ENCODE measurements at regions not wholly inside any gene's neighbourhood (a gene's known extent, or its start where the extent isn't known, plus 50 kb on each side); places are given as distances from the start of the nearest gene placed in this dataset.
"Not testable (repeated sequence)": the region's sequence is repeated elsewhere in the genome, so short reads cannot be mapped to it uniquely, and the experiment has no call there.

GRCh38 chr4:134883831-134884449, 682.4 kb upstream of the PABPC4L start:
- no peak for DNase-seq (ENCODE audit: low read depth)

GRCh38 chr4:134879019-134879418, 677.4 kb upstream of the PABPC4L start:
- DNase-seq (ENCODE audit: low read depth): no peak

DNA sequence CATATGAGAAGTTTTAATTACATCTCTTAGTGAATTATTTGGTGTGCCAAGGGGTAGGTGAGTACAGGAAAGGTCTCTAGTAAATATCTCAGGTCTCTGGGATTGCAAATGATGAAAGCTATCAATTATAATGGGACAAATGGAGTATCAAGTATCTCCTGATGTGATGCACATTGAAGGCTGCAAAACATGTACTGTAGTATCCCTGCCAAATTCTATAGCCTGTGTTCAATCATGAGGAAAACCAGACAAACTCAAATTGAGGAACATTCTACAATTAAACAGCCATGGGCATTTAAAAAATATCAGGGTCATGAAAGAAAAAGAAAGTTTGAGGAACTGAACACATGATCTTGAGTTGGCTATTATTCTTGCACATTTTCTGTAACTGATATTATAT, 665.4 kb upstream of the PABPC4L start:
- DNase-seq (ENCODE audit: low read depth): no peak

- no peak for DNase-seq (ENCODE audit: low read depth)
These were observed 664.1 kb upstream of the PABPC4L start for GRCh38 chr4:134865675-134866074.

DNA sequence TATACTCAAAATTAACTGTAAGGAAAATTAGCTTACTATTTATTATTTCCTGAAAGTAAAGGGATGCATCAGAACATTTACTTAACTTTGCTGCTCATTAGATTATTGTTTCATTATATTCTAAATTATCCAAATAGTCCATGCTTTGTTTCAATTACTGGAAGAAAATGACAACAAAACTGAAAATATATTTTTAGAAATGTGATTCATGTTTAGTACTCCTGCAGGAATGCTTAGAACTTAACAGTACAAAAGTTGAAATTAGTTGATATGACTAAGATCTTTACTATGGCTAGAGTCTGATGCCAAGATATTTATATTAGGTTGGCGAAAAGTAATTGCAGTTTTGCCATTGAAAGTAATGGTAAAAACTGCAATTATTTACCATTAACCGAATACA, 660.5 kb upstream of the PABPC4L start:
- no peak for DNase-seq (ENCODE audit: low read depth)

DNA sequence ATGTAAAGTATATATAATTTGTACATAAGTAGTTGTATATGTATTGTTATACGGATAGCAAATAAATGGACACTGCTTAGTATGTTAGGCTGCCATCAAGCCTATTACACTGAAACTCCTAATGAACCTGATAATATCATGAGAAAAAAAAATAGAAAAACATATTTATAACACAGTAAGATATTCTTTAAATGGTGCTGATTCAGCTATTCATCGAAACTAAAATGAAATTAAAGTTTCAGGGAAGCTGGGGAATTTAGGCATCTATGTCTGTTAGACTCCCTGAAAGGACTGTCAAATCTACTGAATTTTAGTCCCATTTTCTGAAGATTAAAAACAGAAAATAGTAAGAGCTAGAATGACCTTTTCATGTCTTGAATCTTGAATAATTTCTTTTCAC, 647.1 kb upstream of the PABPC4L start:
- DNase-seq (ENCODE audit: low read depth): no peak

- not testable (repeated sequence) for DNase-seq (ENCODE audit: low read depth)
These were observed 629.2 kb upstream of the PABPC4L start for GRCh38 chr4:134830741-134831140.

GRCh38 chr4:134812611-134813010, 611.0 kb upstream of the PABPC4L start:
- no peak for DNase-seq (ENCODE audit: low read depth)

GRCh38 chr4:134807231-134807745, 605.7 kb upstream of the PABPC4L start:
- no peak for DNase-seq (ENCODE audit: low read depth)

- DNase-seq (ENCODE audit: low read depth): no peak
These were observed 597.0 kb upstream of the PABPC4L start for GRCh38 chr4:134798573-134798972.

DNA sequence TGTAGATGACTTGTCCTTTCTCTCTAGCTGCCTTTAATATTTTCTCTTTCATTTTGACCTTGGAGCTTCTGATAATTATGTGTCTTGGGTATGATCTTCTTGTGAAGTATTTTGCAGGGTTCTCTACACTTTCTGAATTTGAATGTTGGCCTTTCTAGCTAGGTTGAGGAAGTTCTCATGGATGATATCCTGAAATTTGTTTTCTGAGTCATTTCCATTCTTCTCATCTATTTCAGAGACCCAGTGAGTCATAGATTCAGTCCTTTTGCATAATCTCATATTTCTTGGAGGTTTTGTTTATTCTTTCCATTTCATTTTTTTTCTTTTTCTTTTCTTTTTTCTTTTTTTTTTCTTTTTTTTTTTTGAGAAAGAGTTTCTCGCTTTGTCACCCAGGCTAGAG, 585.7 kb upstream of the PABPC4L start:
- DNase-seq (ENCODE audit: low read depth): no peak

DNA sequence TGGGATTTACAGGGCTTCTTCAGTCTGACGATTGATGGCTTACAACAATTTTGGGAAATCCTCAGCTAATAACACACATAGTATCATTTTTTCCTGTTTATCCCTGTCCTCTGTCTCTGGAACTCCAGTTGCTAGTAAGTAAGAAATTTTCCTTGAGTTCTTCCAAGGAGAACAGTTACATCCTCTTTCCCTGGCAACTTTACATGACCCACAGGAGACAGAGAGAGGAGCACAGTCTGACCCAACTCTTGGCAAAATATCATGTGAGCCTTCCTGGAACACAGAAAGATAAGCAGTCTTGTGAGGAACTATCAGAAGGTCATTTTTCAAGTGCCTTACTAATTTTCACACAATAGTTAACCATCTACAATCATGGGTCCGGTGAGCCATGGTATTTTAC, 578.7 kb upstream of the PABPC4L start:
- DNase-seq (ENCODE audit: low read depth): no peak

GRCh38 chr4:134777606-134778005, 576.0 kb upstream of the PABPC4L start:
- DNase-seq (ENCODE audit: low read depth): no peak

- DNase-seq (ENCODE audit: low read depth): no peak
These were observed 572.0 kb upstream of the PABPC4L start for GRCh38 chr4:134773497-134774000.

GRCh38 chr4:134762053-134762452, 560.5 kb upstream of the PABPC4L start:
- no peak for DNase-seq (ENCODE audit: low read depth)

DNA sequence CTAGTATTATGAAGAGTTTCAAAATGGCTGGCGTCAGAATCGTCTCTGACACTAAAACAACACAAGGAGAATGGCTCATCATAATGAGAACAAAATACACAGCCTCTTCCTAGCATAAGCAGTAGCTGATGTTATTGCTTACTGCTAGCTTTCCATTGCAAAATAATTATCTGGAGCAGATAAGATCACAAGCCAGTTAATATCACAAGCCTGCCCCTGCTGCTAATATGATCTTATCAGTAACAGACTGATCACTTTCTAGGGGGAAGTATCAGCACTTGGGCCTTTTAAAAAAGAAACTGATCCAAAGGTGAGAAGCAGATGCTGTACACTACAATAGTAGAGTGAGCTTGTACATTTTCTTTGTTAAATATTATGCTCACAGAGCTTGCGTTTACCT, 554.8 kb upstream of the PABPC4L start:
- no peak for DNase-seq (ENCODE audit: low read depth)

DNA sequence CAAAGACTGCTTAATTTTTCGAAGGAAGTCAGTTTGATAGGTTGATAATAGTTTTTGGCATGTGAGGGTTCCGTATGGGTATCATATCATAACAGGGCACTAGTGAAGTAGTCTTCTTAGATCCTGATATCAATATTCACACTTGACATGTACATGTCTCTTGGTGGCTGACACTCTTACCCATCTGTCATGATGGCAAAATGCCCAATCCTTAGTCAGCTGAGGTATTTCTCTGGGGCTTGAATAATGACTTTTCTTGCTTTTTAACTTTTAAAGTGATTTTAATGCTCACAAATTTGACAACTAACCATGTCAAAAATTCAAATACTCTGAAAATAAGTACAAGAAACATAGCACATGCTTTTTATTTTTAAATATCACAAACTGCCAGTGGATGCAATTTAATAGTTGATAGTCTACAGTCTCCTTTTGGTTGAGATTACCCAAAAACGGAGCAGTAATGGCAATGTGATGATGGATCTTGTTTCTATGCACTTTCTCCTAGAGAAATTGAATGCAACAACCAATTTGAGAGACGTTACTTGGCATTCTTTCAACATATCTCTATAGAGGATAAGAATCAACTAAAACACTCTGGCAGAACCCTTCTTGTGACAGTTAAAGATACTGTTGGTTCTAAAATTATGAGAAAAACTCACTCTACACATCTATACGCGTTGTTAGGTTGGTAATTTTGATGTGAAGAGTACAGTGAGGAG, 552.9 kb upstream of the PABPC4L start:
- DNase-seq (ENCODE audit: low read depth): no peak

GRCh38 chr4:134753390-134753789, 551.8 kb upstream of the PABPC4L start:
- no peak for DNase-seq (ENCODE audit: low read depth)

DNA sequence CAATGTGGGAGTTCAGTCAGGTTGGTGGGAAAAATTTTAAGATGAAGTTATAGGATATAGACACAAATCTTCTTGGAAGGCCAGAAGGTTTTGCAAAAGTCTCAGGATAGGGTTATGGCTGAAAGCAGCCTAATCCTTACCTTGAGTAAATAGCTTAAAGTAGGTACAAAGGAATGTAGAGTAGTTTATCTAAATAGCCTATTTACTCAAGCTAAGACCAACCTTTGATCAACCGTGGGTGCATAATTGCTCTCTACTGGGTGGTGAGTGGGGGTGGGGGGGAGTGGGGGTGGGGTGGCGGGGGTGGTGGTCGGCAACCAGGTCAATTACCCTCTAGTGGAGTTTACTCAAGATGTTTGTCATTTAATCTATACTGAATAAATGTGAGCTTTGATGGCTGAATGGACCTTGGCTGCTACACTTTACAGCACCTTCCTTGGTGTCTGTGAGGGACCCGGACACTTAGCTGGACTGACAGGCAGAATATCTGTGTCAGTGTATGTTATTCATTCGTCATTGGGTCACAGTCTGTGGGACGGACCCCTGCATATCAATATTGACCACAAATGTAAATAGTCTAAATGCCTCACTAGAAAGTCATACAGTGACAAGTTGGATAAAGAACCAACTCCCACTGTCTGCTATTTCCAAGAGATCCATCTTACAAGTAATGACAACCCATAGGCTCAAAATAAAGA, 545.7 kb upstream of the PABPC4L start:
- peak; percentile 9 for DNase-seq (ENCODE audit: low read depth)

GRCh38 chr4:134740290-134740689, 538.7 kb upstream of the PABPC4L start:
- DNase-seq (ENCODE audit: low read depth): no peak

GRCh38 chr4:134735901-134736300, 534.3 kb upstream of the PABPC4L start:
- no peak for DNase-seq (ENCODE audit: low read depth)

DNA sequence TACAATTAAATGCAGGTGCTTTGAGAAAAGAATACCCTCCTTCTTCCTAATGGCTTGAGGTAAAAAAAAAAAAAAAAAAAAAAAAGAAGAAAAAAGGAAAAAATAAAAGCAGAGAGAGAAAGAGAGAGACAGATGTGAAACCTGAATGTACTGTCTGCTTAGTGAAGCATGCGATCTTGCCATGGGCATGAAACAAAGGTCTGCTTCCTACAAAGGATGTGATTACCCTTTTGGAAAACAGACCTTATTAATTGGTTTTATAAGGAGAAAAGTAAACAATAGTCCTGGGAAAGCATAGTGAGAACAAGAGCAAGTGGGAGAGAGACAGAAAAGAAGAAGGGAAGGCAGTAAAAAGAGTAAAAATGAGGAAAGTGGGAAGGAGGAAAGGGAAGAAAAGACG, 526.1 kb upstream of the PABPC4L start:
- DNase-seq (ENCODE audit: low read depth): no peak

GRCh38 chr4:134722306-134722705, 520.7 kb upstream of the PABPC4L start:
- DNase-seq (ENCODE audit: low read depth): no peak
